ENCODE measurements at regions not wholly inside any gene's neighbourhood (a gene's known extent, or its start where the extent isn't known, plus 50 kb on each side); places are given as distances from the start of the nearest gene placed in this dataset.

DNA sequence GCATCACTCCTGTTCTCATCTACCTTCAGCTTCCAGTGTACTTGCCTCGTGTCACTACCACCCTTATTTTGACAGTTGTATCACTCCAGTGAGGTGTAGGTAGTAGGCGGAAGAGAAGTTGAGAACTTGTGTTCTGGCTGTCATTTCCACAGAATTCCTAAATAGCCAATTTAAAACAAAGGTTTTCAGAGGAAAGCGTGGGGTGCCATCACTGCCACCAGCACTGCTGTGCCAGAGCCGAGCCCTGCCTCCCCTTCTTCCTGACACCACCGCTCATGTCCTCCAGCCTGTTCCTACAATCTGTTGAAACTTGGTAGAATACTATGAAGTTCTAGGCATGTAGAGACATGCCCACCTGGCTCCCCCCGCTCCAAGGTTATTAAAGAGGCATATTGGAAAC lies 215.8 kb downstream of the TANC2 start:
- no peak for TF ChIP-seq NFIC (IDR thresholded peaks at IDR 0.05; ENCODE audit: borderline replicate concordance)
- TF ChIP-seq, protein P1, sequence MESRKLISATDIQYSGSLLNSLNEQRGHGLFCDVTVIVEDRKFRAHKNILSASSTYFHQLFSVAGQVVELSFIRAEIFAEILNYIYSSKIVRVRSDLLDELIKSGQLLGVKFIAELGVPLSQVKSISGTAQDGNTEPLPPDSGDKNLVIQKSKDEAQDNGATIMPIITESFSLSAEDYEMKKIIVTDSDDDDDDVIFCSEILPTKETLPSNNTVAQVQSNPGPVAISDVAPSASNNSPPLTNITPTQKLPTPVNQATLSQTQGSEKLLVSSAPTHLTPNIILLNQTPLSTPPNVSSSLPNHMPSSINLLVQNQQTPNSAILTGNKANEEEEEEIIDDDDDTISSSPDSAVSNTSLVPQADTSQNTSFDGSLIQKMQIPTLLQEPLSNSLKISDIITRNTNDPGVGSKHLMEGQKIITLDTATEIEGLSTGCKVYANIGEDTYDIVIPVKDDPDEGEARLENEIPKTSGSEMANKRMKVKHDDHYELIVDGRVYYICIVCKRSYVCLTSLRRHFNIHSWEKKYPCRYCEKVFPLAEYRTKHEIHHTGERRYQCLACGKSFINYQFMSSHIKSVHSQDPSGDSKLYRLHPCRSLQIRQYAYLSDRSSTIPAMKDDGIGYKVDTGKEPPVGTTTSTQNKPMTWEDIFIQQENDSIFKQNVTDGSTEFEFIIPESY (IDR thresholded peaks at IDR 0.05; ENCODE audit: borderline replicate concordance, low read depth), result no peak
